ENCODE measurements at regions not wholly inside any gene's neighbourhood (a gene's known extent, or its start where the extent isn't known, plus 50 kb on each side); places are given as distances from the start of the nearest gene placed in this dataset.

DNA sequence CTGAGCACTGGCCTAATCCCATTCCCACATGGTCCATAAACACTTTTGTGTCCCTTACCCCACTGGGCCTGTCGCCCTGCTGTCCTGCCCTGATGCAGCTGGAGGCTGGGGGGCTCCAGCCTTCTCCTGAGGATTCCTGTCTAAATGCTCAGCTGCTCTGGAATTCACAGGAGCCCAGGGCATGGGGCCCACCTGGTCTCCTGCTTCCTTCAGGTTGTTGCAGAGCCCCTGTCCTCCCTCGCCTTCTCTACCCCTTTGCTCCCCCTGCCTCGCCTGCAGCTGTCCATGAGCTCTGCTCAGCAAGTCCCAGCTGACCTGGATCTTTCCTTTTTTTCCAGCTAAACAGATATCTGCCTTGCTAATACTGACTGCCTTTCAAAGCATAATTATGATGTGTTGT lies 286.9 kb downstream of the XXYLT1 start:
- no peak for TF ChIP-seq GATA3 (IDR thresholded peaks at IDR 0.05; ENCODE audit: low read depth, low read length)
- TF ChIP-seq GATA2 (IDR thresholded peaks at IDR 0.05; ENCODE audit: low read depth, low read length), result no peak

Data from SH-SY5Y (cell line).